Mucosa of descending colon (tissue), 3 donors: ENCODE measurements at regions not wholly inside any gene's neighbourhood (a gene's known extent, or its start where the extent isn't known, plus 50 kb on each side); places are given as distances from the start of the nearest gene placed in this dataset.

ENCODE experiments used
- ATAC-seq: fragments of 200-7000 bp; cut with Tn5 transposase; one replicate; pipeline ENCODE4 v1.9.1; 2020; ENCODE audit warnings: mild to moderate bottlenecking, moderate library complexity
- DNase-seq, 3 donors: peaks; one replicate each; pipeline ENCODE4 v3.0.0-alpha.2; 2020
- H3K36me3 ChIP-seq: fragments of 200-600 bp; one replicate; pipeline ENCODE4 v1.8.0; 2021; ENCODE audit warnings: low read depth, mild to moderate bottlenecking
- H3K4me1 ChIP-seq: fragments of 200-600 bp; one replicate; pipeline ENCODE4 v1.8.0; 2021; ENCODE audit warnings: low read depth, mild to moderate bottlenecking
- H3K4me3 ChIP-seq: fragments of 200-600 bp; one replicate; pipeline ENCODE4 v1.8.0; 2021; ENCODE audit warnings: mild to moderate bottlenecking
- H3K9me3 ChIP-seq: fragments of 200-600 bp; one replicate; pipeline ENCODE4 v1.8.0; 2021; ENCODE audit warnings: mild to moderate bottlenecking
- intact Hi-C, 2 donors: fragments of 100-400 bp; cut with DNase I in 1 of 2; cut with micrococcal nuclease in 1 of 2; formaldehyde crosslinking; loops; one replicate each; pipeline versions ENCODE4 v1.11.0 to v1.11.1; 2022; cut with DNase I, micrococcal nuclease
- TF ChIP-seq, protein P1 (sequence below): fragments of 200-600 bp; IDR thresholded peaks from one replicate; pipeline ENCODE4 v1.8.0; 2022; ENCODE audit warnings: antibody characterized with exemption, mild to moderate bottlenecking
- donor health status: DM: no; HTN: no; CAD: no; lungs with moderate emphysema.
- donor health status: DM: no; HTN: no; CAD: no.
- donor health status: DM: no; HTN: yes; CAD: no.

DNA sequence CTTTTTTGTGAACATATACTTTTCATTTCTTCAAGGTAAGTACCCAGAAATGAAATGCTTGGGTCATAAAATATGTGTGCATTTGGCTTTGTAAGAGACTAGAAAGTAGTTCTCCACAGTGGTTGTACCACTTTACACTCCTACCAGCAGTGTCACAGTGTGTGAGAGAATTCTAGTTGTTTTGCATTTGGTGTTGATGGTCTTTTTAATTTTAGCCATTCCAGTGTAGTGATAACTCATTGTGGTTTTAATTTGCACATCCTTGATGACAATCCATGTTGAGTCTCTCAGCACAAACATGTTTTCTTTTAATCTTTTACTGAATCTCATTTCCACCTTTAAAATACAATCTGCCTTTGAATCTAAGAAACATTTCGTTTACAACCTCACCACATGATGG is 402.5 kb upstream of the ETAA1 start:
- no peak for DNase-seq

DNA sequence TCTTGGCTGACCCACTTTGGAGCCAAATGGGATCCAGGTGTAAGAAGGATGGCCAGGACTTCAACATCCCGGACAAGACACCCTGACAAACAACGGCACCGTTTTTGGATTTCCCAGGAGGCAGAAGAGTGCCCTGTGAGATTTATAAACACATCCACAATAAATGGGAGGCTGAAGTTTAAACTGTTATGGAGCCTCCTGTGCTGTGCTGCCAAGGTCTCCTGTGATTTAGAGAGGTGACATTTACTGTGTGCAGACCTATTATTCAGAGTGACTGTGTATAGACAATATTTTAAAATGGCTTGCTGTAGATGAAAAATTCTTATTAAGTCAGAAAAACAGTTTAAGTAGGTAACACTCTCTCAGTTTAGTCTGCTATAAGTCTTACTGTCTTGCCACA is 401.5 kb upstream of the ETAA1 start:
- Histone ChIP-seq H3K36me3 (no peaks in the 10 kb centered on the region), H3K4me3 (no peak overlapping the region), H3K9me3 (no peaks in the 10 kb centered on the region), H3K4me1 (no peaks in the 10 kb centered on the region)
- ATAC-seq: no peak
- intact Hi-C loops: no loop called here
- DNase-seq: no peak
- TF ChIP-seq, protein P1, sequence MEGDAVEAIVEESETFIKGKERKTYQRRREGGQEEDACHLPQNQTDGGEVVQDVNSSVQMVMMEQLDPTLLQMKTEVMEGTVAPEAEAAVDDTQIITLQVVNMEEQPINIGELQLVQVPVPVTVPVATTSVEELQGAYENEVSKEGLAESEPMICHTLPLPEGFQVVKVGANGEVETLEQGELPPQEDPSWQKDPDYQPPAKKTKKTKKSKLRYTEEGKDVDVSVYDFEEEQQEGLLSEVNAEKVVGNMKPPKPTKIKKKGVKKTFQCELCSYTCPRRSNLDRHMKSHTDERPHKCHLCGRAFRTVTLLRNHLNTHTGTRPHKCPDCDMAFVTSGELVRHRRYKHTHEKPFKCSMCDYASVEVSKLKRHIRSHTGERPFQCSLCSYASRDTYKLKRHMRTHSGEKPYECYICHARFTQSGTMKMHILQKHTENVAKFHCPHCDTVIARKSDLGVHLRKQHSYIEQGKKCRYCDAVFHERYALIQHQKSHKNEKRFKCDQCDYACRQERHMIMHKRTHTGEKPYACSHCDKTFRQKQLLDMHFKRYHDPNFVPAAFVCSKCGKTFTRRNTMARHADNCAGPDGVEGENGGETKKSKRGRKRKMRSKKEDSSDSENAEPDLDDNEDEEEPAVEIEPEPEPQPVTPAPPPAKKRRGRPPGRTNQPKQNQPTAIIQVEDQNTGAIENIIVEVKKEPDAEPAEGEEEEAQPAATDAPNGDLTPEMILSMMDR: no peak

More for the DNA sequence above, 402.5 kb upstream of the ETAA1 start:
- Histone ChIP-seq H3K36me3 (no peaks in the 10 kb centered on the region), H3K4me3 (no peak overlapping the region), H3K9me3 (no peaks in the 10 kb centered on the region), H3K4me1 (no peaks in the 10 kb centered on the region)
- ATAC-seq: no peak
- intact Hi-C loops: no loop called here
- TF ChIP-seq, protein P1: no peak

DNA sequence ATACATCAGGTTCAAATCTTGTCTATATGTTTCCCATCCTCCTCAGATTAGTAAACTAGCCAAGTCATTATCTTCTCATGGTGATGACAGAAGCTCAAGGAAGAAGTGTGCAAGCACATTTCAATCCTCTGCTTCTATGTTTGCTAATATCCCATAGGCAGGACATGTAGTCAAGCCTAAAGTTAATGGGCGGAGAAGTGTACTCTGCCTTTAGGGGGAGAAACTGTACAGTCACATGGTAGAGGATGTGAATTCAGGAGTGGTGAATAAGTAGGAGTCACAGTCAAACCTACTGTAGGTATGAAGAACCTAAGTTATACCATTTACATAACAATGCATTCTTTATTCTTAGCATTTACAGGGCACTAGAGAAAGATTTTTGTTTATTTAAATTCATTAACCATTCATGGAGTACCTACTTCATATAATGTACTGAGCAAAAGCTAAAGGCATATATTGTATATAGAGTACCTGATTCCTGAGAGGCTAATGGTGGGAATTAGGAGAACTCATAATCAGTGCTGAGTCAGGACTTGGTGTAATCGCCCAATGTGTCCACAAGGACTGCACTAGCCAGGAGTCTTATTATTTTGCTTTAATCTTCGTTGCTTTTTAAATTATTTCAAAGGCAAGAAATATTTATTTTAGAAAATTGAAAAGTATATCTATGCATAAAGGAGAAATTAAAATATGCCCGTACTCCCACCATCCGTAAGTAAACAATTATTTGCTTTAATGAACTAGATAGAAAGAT is 394.3 kb upstream of the ETAA1 start:
- H3K9me3 ChIP-seq: no peaks in the 10 kb centered on the region
- ATAC-seq (no peak), DNase-seq (no peak)
- intact Hi-C loops: no loop called here
- H3K4me1 ChIP-seq: no peaks in the 10 kb centered on the region
- H3K4me3 ChIP-seq: no peak overlapping the region
- TF ChIP-seq, protein P1: no peak
- no peaks in the 10 kb centered on the region for H3K36me3 ChIP-seq

DNA sequence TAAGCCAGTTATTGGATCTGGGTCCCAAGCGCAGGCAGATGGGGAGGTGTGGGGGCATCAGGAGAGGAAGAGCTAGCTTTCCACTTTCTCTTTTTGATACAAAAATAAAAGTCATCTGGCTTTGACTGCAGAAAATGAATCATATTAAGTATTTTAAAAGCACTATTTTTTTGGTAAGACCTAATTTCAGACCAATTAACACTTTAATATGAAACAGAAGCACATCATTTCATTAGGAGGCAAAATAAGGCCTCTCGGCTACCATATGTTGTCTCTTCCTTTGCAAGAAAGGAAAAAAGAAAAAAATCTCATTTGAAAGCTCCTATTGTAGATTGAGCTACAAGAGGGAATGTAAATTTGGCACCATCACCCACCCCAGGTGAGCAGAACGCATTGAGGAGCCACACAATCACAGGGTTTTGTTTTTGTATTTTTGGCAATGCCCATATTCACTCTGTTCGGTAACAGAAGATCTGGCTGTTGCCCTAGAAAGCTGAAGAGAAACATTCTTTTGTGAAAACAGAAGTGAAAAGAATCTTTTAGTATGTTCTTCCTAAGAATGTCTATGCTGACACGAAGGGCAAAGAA is 390.7 kb upstream of the ETAA1 start:
- no peak for DNase-seq
- no peaks in the 10 kb centered on the region for H3K36me3 ChIP-seq
- no peaks in the 10 kb centered on the region for H3K4me1 ChIP-seq
- H3K4me3 ChIP-seq: no peak overlapping the region
- ATAC-seq: no peak
- TF ChIP-seq, protein P1: no peak
- H3K9me3 ChIP-seq: no peaks in the 10 kb centered on the region
- intact Hi-C loops: no loop called here

DNA sequence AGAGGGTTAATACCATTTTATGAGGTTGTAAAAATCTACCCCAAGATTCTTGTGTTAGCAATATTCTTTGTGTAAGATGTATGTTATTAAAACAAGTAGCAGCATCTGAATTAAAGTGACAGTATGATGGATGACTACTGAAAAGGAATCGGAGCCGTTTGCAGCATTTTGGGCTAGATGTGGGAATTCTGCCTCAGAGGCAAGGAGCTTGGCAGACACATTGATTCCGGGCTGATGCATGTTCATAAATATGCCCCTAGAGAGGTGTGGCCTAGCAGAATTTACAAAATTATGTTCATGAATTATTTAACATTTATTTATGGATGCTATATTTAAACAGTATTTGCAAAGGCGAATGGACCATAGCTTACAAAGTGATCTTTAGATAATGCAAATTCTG is 389.0 kb upstream of the ETAA1 start:
- no peak for ATAC-seq
- no peaks in the 10 kb centered on the region for H3K4me1 ChIP-seq
- H3K9me3 ChIP-seq: no peaks in the 10 kb centered on the region
- no peak overlapping the region for H3K4me3 ChIP-seq
- no peaks in the 10 kb centered on the region for H3K36me3 ChIP-seq
- TF ChIP-seq, protein P1: no peak
- intact Hi-C loops: no loop called here
- no peak for DNase-seq
